Left lobe of liver (tissue), 2 donors: ENCODE measurements at regions not wholly inside any gene's neighbourhood (a gene's known extent, or its start where the extent isn't known, plus 50 kb on each side); places are given as distances from the start of the nearest gene placed in this dataset.
"Not testable (repeated sequence)": the region's sequence is repeated elsewhere in the genome, so short reads cannot be mapped to it uniquely, and the experiment has no call there.

Experiments
- ATAC-seq: fragments of 200-7000 bp; cut with Tn5 transposase; one replicate; pipeline ENCODE4 v1.9.1; 2020; ENCODE audit warnings: mild to moderate bottlenecking, moderate library complexity
- DNase-seq: peaks from one replicate; pipeline ENCODE4 v3.0.0-alpha.2; 2020; ENCODE audit warnings: low spot score
- donor health status: DM: no; HTN: no; CAD: no; lungs with moderate emphysema.
- donor health status: DM: no; HTN: yes; CAD: no.

DNA sequence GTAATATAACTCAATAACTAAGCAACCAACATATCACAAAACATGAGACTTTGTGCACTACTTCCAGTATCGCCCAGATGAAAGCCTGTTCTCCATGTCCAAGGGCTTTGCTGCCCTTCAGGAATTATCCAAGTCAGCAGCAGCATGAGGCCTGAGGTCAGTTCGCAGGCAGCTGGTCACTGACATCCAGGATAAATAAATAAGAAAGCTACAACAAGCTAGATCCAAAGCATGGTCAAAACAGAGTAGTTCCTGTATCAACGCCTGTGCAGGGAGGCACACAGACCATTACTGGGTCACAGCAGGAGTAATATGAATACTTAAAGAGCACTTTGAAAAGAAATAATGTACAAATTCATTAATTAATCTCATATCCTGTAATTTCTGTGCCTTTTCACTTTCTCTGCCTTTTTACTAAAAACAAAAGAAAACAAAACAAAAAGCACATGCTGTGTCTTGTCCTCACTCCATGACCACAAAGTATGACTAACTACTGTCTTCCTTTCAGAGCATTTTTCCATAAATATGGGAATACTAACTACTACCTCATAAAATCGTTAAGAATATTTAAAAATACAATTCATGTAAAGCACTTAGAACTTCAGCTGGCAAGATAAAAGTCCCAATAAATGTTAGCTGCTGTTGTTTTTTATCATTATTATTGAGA, 374.9 kb upstream of the IRAK1BP1 start:
- ATAC-seq (no peak), DNase-seq (no peak)

DNA sequence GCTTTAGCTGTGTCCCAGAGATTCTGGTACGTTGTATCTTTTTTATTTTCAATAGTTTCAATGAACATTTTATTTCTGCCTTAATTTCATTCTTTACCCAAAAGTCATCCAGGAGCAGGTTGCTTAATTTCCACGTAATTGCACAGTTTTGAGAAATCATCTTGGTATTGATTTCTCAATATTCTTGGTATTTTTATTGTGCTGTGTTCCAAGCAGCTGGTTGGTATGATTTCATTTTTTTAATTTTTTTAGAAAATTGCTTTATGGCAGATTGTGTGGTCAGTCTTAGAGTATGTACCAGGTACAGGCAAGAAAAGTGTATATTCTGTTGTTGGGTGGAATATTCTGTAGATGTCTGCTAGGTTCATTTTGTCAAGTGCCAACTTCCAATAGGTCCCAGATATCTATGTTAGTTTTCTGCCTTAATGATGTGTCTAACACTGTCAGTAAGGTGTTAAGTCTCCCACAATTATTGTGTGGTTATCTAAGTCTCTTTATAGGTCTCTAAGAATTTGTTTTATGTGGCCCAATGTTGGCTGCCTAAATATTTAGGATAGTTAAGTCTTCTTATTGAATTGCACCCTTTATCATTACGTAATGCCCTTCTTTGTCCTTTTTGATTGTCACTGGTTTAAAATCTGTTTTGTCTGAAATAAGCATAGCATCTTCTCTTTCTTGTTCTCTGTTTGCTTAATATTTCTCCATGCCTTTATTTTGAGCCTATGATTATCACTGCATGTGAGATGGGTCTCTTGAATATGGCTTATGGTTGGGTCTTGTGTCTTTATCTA, 366.9 kb upstream of the IRAK1BP1 start:
- DNase-seq (no peak), ATAC-seq (no peak)

DNA sequence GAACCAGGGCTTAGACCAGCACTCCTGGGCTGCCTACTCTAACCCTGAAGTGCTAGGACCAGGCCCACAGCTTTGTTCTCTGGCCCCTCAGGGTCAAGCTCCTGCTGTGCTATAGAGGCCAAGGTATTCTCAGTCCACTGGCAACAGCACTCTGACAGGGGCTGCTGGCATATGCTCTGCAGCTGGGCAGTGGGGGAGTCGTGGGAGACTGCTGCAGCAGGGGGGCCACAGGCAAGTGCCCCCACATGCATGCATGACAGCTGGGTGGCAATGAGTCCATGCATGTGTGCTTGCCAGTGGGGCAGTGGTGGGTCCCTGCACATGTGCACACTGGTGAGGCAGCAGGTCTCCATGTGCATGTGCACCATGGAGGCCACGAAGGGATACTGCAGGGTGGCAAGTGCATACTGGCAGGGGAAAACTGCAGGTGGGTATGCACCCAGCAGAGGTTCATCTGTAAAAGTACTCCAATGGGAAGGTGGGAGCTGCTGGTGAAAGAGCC, 364.9 kb upstream of the IRAK1BP1 start:
- ATAC-seq (no peak), DNase-seq (no peak)

DNA sequence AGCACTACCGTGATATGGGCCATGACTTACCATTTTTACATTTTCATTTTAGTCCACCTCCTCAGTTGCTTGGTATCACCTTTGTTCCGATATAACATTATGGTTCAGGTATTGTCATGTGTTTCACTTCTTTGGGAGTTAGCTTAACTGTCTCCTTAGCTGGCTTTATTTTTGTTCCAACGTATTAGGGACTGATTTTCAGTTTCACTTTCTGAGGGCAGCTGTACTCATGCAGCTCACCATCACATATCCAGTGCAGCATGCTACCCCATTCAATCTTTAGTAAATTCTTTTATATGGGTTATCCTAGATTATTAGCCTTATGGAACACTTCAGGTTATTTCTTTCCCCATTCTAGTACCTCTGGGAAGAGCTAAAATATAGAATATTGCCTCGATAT, 362.2 kb upstream of the IRAK1BP1 start:
- ATAC-seq (peak; percentile 69), DNase-seq (no peak)

DNA sequence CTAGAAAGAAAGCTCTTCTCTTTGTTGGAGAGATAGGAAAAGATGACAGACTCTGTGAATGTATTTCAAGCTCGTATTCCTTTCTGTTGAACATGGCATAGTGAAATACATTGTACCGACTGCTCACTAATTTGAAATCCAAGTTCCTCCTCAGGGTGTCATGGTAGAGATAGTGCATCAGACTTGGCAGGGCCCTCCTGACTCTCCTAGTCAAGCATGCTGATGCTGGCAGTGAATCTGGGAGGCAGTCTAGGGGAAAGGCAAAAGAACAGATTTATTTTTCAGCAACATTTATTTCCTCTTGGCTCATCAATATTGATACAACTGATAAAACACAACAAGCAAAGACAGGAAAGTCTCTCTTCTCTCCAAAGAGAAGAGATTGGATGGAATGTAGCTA, 356.3 kb upstream of the IRAK1BP1 start:
- no peak for DNase-seq
- no peak for ATAC-seq

DNA sequence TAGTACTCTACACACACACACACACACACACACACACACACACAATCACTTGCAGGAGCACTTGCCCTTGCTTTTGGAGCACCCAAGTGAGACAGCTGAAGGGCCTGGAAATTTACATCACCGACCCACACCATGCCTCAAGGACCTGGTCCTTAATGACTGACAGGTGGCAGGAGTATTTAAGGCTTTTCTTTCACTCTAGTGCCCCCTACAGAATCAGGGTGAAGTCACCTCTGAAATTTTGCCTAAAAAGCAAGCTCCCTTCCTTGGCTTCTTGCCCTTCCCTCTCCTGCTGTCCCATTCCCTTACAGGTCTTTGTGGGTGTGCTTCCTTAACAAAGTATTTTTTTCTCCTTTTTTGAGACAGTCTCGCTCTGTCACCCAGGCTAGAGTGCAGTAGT, 353.5 kb upstream of the IRAK1BP1 start:
- ATAC-seq = no peak
- no peak for DNase-seq

DNA sequence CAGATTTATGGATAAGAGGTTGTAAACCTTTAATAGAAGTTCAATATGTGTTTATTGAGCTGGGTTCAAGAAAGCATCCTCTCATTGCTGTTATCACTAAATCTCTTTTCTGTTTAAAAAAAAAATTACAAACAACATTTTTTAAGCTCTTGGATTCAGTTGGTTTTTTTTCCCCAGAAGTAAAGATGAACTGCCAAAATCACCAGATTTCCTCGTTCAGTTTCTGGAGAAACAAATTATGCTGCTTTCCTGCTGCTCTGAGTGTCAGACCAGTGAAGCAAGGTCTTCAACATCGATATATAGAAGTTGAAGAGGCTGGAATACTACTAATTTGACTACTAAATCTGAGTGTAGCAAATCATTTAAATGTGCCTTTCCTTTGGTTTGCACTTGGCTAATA, 352.1 kb upstream of the IRAK1BP1 start:
- ATAC-seq = no peak
- DNase-seq = no peak

DNA sequence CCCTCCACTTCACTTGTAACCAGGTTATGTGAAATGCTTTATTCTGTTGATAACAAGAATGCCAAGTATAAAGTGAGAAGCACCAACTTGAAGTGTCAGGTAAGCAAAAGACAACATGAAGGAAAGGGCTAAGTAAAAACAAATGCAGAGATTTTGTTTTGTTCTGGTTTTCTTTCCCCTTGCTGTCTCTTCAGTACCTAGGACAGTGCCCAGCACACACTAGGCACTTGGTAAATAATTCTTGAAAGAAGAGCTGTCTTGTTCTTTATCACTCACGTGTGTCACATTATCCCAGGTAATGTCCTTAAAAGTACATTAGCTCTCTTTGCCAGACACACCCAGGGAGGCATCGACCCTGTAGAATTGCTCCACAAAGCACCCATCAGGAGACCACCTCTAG, 350.0 kb upstream of the IRAK1BP1 start:
- ATAC-seq (no peak), DNase-seq (no peak)

DNA sequence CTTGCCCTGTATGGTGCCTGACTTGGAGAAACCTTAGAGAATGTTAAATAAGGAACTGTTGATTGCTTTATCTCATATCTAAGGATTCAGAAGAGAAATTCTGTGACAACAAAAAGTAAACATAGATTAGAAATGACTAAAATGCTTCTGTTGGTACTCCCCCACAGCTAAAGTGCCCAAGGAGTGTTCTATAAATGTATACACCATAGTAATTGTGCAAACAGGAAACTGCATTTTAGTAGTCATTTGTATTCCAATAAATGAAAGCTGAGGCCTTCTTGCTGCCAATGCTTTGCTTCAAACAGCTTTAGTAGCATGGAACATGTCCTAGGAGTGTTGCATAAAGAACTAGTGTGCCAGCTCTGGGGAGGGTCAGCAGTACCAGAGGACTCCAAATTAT, 343.7 kb upstream of the IRAK1BP1 start:
- ATAC-seq (no peak), DNase-seq (no peak)

DNA sequence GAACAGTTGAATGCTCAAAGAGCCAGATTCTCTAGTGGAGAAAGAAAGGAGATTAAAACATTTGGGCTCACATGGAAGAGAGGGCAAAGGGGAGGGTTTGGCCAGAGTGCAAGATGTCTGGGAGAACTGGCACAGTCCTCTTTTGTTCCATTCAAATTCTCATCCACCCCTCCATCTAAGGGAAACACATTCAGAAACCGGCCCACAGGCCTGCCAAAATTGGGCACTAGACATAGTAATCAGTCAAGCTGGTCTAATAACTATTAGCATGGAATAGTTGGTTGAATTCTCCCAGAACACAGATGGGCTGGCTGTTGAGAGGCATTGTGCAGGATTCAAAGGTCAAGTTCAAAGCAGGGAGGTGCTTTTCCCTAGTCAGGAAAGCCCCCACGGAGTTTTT, 341.4 kb upstream of the IRAK1BP1 start:
- no peak for DNase-seq
- ATAC-seq = no peak

DNA sequence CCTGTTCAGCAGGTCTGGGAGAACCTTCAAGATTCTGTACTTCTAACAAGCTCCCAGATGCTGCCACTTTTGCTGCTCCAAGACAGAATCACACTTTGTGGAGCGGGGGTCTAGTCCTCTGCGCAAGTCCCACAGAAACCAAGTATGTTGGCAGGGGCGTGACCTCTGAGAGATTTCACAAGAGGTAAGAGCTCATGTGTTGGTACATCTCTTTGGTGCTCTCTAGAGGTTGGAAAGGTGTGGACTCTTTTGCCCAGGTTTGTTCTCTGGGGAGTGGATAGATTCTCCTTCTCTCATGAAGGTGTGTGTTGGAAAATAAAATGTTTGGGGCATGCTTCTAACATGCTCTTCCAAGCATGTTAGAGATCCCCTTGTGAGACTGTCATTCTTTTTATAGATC, 340.9 kb upstream of the IRAK1BP1 start:
- no peak for DNase-seq
- peak; percentile 90 for ATAC-seq

DNA sequence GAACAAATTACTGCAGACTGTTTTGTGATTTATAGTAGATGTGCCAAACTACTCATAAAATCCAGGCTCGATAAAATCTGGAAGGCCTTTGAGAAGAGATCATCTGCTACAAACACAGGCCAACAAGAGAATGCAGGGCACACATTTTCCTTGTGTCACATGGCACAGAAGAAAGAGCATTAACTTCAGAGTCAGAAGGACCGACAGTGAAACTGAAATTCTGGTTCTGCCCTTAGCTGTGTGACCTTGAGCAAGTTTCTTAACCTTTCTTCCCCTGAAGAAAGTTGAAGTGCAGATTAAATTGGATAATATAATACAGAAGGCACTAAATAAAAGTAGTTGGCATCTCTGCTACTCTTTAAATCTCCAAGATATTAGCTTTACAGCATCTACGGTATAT, 338.4 kb upstream of the IRAK1BP1 start:
- ATAC-seq = no peak
- DNase-seq = no peak

DNA sequence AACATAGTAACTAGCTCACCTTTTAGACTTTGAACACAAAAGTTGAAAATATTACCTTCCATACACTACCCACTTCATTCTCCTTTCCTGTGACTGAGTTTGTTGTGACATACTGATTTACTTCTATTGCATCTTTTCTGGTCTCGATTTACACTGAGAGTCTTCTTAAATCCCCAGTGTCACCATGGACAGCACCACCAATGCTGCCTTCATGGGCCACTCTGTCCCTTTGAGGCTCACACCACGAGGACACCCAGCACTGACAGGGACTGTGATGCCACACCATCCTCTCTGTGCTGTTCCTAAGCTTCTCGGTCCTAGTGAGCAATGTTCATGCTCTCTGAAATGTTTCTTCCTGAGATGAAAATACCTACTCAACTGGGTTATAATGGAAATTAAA, 337.1 kb upstream of the IRAK1BP1 start:
- DNase-seq = no peak

DNA sequence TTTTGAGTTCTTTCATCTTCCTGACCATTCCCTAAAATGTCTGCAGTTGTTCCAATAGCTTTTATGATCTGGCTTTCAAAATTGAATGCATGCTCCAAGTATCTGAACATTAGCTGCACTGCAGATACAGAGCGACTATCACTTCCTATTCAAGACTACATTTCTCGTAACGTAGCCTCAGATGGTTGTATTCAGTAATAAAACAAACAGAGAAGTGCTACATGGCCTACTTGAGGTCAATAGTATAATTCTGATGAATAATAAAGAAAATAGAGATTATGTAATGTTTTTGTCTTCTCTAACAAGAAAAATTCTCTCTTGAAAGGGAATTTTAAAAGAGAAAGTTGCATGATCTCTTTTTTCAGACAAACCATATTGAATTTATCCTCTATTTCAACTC, 333.9 kb upstream of the IRAK1BP1 start:
- ATAC-seq = no peak

More for the DNA sequence above, 337.1 kb upstream of the IRAK1BP1 start:
- ATAC-seq = no peak

DNA sequence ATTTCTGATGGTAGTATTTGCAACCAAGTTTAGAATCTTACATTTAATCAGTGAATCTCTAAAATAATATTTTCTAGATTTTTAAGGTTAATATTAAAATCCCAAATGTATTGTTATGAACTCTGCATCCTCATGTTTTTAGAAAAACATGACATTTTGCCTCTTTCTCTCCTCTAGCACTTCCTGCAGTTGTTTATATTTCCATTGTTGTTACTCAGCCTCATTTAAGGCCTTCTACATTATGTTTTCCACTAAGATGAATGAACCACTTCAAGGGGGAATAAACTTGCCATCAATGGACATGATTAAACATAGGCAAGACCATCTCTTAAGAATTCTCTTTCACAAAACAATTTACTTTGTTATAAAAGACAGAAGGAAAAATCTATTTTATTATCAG, 333.5 kb upstream of the IRAK1BP1 start:
- DNase-seq (no peak), ATAC-seq (no peak)

More for the DNA sequence above, 333.9 kb upstream of the IRAK1BP1 start:
- DNase-seq = no peak

DNA sequence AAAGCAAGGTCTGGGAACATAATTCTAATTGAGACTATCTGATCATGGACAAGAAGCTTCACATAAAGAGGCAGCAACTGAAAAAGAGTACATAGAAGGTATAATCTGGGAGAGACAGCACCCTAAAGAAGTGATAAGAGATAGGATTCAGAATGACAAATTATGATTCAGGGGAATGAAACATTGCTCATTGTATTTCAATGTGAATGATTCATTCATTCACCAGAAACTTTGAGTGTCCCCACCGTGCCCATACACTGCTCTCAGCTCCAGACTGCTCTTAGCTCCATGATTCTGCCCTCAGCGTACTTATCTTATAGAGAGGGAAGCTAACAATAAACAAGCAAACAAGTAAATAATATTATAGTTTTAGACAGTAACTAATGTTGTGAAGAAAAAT, 329.3 kb upstream of the IRAK1BP1 start:
- ATAC-seq = no peak
- DNase-seq = no peak

DNA sequence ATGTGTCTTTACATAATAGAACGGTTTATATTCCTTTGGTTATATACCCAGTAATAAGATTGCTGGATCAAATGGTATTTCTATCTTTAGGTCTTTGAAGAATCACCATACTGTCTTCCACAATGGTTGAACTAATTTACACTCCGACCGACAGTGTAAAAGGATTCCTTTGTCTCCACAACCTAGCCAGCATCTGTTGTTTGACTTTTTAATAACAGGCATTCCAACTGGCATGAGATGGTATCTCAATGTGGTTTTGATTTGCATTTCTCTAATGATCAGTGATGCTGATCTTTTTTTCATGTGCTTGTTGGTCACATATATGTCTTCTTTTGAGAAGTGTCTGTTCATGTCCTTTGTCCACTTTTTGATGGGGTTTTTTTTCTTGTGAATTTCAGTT, 319.7 kb upstream of the IRAK1BP1 start:
- ATAC-seq, DNase-seq: not testable (repeated sequence)

DNA sequence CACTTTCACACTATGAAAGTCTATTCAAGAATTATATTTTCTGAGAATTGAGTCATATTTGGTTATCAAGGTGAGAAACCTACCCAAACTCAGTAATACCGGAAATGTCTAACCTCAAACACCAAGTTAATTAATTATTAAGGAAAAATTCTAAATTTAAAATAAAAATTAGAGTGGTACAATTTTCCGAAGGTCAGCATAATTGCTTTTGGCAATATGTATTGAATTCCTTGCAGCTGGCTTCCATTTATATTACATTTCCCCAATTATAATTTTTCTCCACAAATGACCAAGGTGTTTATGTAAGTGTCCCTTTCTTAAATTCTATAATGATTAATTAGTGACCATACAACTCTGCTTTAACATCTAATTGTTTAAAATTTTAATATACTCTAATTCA, 316.0 kb upstream of the IRAK1BP1 start:
- ATAC-seq (no peak), DNase-seq (no peak)

DNA sequence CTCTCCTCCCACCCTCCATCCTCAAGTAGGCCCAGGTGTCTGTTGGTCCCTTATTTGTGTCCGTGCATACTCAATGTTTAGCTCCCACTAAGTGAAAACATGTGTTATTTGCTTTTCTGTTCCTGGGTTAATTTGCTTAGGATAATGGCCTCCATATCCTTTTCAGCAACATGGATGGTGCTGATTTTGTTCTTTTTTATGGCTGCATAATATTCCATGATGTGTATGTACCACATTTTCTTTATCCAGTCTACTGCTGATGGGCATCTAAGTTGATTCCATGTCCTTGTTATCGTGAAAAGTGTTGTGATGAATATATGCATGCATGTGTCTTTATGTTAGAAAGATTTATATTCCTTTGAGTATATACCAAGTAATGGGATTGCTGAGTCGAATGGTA, 314.9 kb upstream of the IRAK1BP1 start:
- DNase-seq = no peak
- no peak for ATAC-seq

DNA sequence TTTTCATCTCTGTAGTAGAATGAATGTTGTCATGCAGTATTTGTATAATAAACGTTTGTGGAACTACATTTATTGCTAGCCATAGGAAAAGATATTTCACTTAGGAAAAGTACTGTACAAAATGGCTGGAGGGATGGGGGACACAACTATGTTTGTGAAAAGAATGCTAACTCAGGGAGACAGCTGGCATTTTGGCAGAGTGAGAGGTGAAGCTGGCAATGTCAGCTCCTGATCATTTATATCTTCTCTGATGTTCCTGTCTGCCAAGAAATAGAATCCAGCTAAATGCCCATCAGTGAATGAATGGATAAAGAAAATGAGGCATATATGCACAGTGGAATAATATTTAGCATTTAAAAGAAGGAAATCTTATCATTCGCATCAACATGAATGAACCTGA, 313.0 kb upstream of the IRAK1BP1 start:
- ATAC-seq = no peak
- no peak for DNase-seq

DNA sequence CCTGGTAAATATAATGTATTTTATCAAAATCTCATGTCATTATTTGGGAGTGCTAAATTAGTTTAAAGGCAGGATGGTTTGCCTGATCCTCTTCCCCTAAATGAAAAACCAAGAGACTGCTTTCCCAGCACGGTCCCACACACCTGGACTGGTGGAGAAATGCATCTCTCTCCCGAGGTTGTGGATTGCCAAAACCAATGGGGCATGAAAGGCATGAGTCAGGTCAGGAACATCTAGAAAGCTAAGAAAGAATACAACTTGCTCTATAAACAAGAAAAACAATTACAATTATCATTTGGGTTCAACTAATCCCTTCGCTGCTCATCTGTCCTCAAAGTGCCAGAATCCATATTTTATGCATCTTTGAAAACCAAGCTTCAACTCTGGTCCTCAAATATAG, 308.3 kb upstream of the IRAK1BP1 start:
- DNase-seq (no peak), ATAC-seq (no peak)

DNA sequence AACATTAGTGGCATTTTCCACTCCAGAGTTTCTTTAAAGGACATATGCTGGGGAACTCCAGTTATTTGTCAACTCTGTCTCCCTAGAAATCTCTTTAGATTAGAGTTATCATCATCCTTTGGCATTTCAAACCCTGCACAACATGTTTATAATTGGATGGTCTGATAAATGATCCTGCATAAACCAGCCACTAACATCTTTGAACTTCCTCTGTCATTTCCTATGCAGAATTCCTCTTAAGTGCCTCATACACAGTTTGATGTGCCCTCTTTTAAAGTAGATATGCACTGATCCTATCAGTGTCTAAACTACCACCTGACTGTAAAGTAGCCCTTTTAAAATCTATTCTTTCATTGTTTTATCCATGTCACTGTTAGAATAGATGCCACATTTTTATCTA, 306.3 kb upstream of the IRAK1BP1 start:
- DNase-seq (no peak), ATAC-seq (no peak)

DNA sequence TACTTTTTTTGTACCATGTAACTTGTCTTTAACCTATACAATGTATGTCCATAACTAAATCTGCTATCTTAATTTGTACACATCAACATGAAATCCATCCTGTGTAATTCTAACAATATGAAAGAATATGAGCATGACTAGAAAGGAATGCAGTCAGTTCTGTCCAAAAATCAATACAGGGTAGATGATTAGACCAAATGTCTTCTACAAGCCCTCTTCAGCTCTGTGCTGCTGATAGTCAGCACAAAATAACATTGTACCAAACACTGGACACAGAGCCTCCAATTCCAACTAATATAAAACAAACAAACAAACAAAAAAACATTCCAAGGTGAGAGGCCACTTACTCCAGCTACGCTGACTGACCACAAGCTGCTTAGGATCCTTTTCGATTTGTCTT, 301.4 kb upstream of the IRAK1BP1 start:
- DNase-seq = no peak
- ATAC-seq = no peak
